ENCODE measurements at regions not wholly inside any gene's neighbourhood (a gene's known extent, or its start where the extent isn't known, plus 50 kb on each side); places are given as distances from the start of the nearest gene placed in this dataset.
A peak's percentile ranks its signal among the peaks of the same experiment; 100 is the strongest.

DNA sequence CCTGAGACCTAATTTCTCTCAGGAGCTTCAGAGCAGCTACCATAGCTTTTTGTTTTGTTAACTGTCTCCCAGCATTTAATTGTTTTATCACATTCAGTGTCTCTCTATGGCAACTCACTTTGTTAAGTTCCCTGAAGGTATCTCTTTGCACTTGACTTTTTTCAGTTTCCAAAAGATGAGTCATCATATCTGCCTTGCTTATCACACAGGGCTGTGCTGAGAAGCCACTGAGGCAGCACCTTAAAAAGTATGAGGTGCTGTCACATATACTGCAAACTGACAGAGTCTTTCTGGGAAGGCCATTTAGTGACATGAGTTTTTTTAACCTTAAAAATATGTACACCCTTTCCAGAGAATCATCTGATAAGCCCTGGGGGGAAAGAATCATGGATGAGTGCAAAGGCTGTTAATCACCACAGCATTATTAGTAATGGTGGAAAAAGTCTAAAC, 56.8 kb downstream of the PPP1R3C start:
- TF ChIP-seq, protein P1, sequence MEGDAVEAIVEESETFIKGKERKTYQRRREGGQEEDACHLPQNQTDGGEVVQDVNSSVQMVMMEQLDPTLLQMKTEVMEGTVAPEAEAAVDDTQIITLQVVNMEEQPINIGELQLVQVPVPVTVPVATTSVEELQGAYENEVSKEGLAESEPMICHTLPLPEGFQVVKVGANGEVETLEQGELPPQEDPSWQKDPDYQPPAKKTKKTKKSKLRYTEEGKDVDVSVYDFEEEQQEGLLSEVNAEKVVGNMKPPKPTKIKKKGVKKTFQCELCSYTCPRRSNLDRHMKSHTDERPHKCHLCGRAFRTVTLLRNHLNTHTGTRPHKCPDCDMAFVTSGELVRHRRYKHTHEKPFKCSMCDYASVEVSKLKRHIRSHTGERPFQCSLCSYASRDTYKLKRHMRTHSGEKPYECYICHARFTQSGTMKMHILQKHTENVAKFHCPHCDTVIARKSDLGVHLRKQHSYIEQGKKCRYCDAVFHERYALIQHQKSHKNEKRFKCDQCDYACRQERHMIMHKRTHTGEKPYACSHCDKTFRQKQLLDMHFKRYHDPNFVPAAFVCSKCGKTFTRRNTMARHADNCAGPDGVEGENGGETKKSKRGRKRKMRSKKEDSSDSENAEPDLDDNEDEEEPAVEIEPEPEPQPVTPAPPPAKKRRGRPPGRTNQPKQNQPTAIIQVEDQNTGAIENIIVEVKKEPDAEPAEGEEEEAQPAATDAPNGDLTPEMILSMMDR (conservative IDR thresholded peaks at IDR 0.05): no peak
- Mint-ChIP-seq H3K4me3 (no peak overlapping the region), H3K9me3 (peaks cover 7% of the 10 kb centered on the region), H3K27ac (ENCODE audit: unreplicated experiment) (no peak overlapping the region), H3K27me3 (ENCODE audit: low read depth) (no peaks in the 10 kb centered on the region), H3K4me1 (peaks cover 26% of the 10 kb centered on the region), H3K36me3 (ENCODE audit: low read depth) (peaks cover 5% of the 10 kb centered on the region)
- DNase-seq (ENCODE audit: low read depth, low spot score): no peak

DNA sequence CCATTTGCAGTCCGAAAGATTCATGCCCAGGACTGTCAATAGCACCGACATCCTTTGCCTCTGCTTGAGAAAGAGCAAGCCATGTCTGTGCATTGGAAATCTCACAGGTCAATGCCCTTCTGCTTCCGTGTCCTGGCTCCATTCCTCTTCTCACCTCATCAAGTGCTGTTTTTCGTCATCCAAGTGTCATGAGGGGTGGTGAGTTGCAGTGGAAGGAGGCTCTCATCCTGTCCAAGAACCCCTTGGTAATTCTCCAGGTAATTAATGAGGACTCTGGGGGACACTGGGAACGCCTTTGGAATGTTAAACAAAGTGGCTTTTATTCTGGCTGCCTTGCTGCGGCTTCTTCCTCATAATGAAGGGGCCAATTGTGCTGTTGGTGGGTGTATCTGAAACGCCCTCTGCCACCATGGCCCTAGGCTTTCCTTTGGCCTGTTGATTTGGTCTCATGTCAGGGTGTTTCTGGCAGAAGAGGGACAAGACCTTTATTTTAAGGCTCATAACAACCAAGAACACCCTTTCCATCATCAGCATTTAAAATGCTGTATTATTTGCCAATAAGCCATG, 57.7 kb downstream of the PPP1R3C start:
- H3K36me3 Mint-ChIP-seq (ENCODE audit: low read depth): peaks cover 3% of the 10 kb centered on the region
- no peaks in the 10 kb centered on the region for H3K27me3 Mint-ChIP-seq (ENCODE audit: low read depth)
- H3K9me3 Mint-ChIP-seq: peaks cover 4% of the 10 kb centered on the region
- peaks cover 33% of the 10 kb centered on the region for H3K4me1 Mint-ChIP-seq
- peak overlapping the region; percentile 47 for H3K4me3 Mint-ChIP-seq
- H3K27ac Mint-ChIP-seq (ENCODE audit: unreplicated experiment): peak overlapping the region; percentile 87
- no peak for DNase-seq (ENCODE audit: low read depth, low spot score)
- TF ChIP-seq, protein P1 (conservative IDR thresholded peaks at IDR 0.05): no peak

DNA sequence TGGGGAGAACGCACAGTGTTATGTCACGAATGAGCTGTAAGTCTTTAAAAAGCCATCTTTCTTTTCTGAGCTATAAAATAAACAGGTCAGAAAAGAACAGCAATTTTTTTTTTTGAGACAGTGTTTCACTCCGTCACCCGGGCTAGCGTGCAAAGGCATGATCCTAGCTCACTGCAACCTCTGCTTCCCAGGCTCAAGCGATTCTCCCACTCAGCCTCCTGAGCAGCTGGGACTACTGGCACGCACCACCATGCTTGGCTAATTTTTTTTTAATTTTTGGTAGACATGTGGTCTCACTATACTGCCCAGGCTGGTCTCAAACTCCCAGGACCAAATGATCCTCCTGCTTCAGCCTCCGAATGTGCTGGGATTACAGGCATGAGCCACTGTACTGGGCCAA, 58.6 kb downstream of the PPP1R3C start:
- H3K4me3 Mint-ChIP-seq: no peak overlapping the region
- H3K9me3 Mint-ChIP-seq: peaks cover 4% of the 10 kb centered on the region
- no peak overlapping the region for H3K27ac Mint-ChIP-seq (ENCODE audit: unreplicated experiment)
- peaks cover 3% of the 10 kb centered on the region for H3K36me3 Mint-ChIP-seq (ENCODE audit: low read depth)
- H3K27me3 Mint-ChIP-seq (ENCODE audit: low read depth): no peaks in the 10 kb centered on the region
- no peak for DNase-seq (ENCODE audit: low read depth, low spot score)
- TF ChIP-seq, protein P1 (conservative IDR thresholded peaks at IDR 0.05): no peak
- H3K4me1 Mint-ChIP-seq: peaks cover 39% of the 10 kb centered on the region

DNA sequence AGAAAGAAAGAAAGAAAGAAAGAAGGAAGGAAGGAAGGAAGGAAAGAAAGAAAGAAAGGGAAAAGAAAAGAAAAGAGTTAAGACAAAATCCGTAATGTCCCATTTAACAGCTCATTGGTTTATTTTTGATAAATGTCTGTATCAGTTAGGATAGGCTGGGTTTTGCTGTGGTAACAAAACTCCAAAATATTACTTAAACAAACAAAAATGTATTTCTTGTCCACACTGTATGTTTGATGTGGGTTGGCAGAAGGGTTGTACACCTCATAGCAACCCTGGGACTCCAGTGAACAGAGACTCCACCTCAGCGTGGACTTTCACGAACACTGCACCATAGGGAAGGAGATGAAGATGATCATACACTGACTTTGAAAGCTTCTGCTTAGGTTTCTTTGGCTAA, 59.6 kb downstream of the PPP1R3C start:
- TF ChIP-seq, protein P1 (conservative IDR thresholded peaks at IDR 0.05): no peak
- Mint-ChIP-seq H3K9me3 (peaks cover 4% of the 10 kb centered on the region), H3K27me3 (ENCODE audit: low read depth) (no peaks in the 10 kb centered on the region), H3K4me3 (no peak overlapping the region), H3K36me3 (ENCODE audit: low read depth) (peaks cover 3% of the 10 kb centered on the region), H3K27ac (ENCODE audit: unreplicated experiment) (no peak overlapping the region), H3K4me1 (peaks cover 45% of the 10 kb centered on the region)
- no peak for DNase-seq (ENCODE audit: low read depth, low spot score)

DNA sequence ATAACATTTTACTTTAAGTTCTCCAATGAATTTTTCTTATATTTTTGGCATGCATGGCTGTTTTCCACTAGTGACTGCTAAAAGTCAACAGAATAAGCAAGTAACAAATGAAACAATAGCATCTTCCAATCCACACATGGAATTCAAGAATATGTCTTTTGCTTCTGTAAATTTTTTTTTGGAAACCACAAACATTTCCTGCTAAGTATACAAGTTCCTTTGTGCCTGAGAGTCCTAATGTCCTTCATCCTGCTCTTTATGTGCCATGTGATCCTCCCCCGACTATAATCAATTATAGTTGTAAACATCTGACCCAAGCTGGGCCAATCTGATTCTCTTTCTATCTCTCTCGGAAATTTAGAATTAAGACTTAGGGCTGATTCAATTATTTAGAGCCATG, 61.2 kb downstream of the PPP1R3C start:
- no peak for DNase-seq (ENCODE audit: low read depth, low spot score)
- Mint-ChIP-seq H3K4me3 (no peak overlapping the region), H3K4me1 (peaks cover 45% of the 10 kb centered on the region), H3K9me3 (peaks cover 4% of the 10 kb centered on the region), H3K27me3 (ENCODE audit: low read depth) (no peaks in the 10 kb centered on the region), H3K27ac (ENCODE audit: unreplicated experiment) (no peak overlapping the region), H3K36me3 (ENCODE audit: low read depth) (peaks cover 3% of the 10 kb centered on the region)
- TF ChIP-seq, protein P1 (conservative IDR thresholded peaks at IDR 0.05): no peak
